GM12872 (cell line): ENCODE measurements at regions not wholly inside any gene's neighbourhood (a gene's known extent, or its start where the extent isn't known, plus 50 kb on each side); places are given as distances from the start of the nearest gene placed in this dataset.

Experiments used
- CTCF ChIP-seq: IDR thresholded peaks from 3 replicates; pipeline ENCODE4 v1.5.1; 2011; ENCODE audit warnings: low read depth, mild to moderate bottlenecking, low read length, moderate library complexity; ENCODE audit not compliant: insufficient read depth

DNA sequence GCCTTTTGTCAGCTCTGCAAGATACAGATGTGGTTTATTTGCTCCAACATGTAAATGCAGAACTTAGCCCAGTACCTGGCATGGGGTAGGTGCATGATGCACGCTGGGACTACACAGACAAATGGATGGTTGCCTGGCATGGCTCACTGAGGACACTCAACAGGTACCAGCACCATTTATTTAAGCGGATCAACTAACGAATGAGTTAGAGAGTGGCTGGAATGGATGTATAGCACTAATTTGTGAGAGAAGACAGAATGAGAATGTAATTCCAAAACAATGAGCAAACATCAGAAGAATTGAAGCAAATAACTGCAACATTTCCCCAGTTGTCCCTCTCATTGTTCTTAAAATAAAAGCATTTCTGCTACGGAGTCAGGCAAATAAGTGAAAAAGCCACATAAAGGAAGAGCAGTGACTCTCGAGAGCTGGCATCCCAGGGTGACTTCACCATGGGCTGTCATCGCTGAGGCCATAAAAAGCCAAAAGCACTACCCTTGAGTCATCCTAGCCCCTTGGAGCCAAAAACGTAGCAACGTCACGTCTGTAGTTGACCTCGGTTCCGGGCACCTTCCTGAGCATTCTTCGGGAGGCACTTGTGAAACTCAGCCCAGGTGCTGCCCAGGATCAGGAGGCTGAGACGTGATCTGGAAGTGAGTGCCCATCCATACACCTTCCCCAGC lies 290.3 kb downstream of the NSG2 start:
- TF ChIP-seq CTCF = no peak

DNA sequence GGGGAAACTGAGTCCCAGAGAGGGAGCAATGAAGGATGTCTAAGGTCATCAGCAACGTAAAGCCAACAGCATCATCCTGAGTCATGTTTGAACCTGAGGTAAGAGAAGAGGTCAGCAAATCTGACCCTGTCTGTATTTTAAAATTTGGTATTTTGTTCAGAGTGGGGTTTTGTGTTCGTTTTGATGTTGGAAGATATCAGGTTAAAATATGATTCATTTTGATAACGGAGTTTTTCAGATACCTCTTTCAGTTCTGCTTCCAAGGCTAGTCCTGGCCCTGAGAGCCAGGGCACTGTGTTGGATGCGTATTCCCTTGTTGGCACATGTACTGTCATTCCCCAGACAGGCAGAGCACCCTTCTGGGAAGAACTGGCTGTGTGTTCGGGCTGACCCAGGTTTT lies 291.0 kb downstream of the NSG2 start:
- TF ChIP-seq CTCF = no peak

DNA sequence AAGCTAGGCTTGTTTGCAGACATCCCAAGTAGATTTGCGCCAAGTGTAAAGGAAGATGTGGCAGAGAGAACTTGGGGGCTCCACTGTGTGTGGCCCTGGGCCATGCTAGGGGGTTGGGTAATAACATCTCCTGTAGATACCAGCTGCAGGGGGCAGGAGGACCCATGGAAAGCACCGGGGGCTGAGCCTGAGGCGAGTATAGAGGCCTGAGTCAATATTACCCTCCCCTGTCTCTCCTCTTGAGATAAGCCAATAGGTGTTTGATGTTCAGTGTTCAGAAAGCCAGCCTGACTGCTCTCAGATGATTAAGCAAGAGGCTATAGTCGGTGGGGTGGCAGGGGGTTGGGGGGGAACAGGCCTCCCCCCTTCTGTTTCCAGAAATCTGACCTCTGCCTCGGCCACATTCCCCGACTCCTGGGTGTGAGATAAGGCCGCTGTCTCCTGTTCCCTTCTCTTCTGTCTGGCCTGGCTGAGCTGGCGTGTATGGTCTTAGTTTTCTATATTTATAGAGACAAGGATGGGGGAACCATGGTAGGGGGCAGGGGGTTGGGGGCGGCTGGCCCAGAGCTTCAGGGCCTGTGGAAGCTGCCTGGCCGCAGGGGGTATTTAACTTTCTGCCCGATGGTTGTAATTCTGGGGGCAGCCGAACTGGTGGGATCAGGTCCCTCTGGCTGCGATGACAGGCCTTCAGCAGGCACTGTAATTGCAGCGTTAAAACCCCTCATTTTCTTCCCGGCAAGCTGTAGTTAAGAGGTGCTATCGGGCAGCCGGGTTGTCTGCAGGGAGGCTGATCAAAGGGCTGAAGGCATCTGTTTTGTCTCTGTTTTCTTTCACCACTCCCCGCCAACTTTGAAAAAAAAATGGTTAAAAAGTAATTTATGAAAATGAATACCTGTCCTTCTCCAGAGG lies 292.0 kb downstream of the NSG2 start:
- no peak for TF ChIP-seq CTCF

DNA sequence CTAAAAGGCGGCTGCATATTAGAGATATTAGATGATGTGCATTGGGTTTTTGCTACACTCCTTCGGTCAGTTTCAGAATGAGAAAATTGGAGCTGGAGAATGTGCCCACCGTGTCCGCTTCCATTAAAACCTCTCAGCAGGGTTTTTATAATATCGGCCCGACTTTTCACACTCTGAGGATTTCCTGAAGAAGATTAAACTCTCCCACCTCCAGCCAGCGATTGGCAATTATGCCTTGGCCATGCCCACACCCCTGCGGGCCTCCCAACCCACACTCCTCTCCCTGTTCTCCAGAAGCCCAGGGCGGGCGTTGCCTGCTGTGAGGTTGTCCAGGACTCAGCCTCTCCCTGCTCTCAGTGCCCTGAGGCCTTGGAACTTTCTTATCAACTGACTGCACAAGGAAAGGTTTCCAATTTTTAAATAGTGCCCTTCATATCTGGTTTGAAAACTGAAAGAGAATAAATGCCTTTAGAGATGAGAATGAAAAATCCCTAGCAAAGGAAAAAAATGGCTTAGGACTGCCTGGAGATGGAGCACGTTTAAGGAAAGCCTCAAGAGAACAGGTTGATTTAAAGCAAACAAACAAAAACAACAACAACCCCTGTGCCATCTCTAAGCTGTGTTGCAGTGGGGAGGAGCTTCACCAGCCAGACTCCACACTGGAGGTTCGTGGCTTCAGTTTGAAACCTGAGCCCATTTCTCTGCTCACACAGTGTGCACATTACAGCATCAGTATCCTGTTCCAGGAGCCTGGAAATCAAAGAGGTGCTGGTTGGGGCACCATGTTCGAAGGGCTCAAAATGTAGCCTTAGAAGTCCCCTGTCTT lies 292.9 kb downstream of the NSG2 start:
- no peak for TF ChIP-seq CTCF

GRCh38 chr5:174339130-174339529 lies 293.6 kb downstream of the NSG2 start:
- TF ChIP-seq CTCF = no peak

- no peak for TF ChIP-seq CTCF
Measured at GRCh38 chr5:174340226-174340625, 294.7 kb downstream of the NSG2 start.

- no peak for TF ChIP-seq CTCF
Measured at GRCh38 chr5:174342696-174343095, 297.2 kb downstream of the NSG2 start.
